Myocyte (in vitro differentiated cells): ENCODE measurements at regions not wholly inside any gene's neighbourhood (a gene's known extent, or its start where the extent isn't known, plus 50 kb on each side); places are given as distances from the start of the nearest gene placed in this dataset.

ENCODE experiments used
- DNase-seq: peaks from one replicate; pipeline ENCODE4 v3.0.0-alpha.2; 2012; ENCODE audit warnings: low read depth

GRCh38 chr11:121699801-121700200 is 247.0 kb upstream of the SORL1-AS1 start:
- DNase-seq, result no peak

GRCh38 chr11:121696931-121697670 is 244.3 kb upstream of the SORL1-AS1 start:
- no peak for DNase-seq

- no peak for DNase-seq
Observed at GRCh38 chr11:121696177-121696871, 243.6 kb upstream of the SORL1-AS1 start.

- no peak for DNase-seq
Observed at GRCh38 chr11:121692236-121692635, 239.5 kb upstream of the SORL1-AS1 start.

- no peak for DNase-seq
Observed at GRCh38 chr11:121688860-121689614, 236.3 kb upstream of the SORL1-AS1 start.

GRCh38 chr11:121688055-121688491 is 235.3 kb upstream of the SORL1-AS1 start:
- peak; percentile 88 for DNase-seq

GRCh38 chr11:121683791-121684190 is 231.0 kb upstream of the SORL1-AS1 start:
- no peak for DNase-seq
